Liver (tissue), 8 donors: ENCODE measurements at regions not wholly inside any gene's neighbourhood (a gene's known extent, or its start where the extent isn't known, plus 50 kb on each side); places are given as distances from the start of the nearest gene placed in this dataset.

Experiments
- DNase-seq: peaks from one replicate; pipeline ENCODE4 v3.0.0-alpha.2; 2017; ENCODE audit warnings: low spot score
- H3K27ac ChIP-seq, 2 donors: one replicate each; pipeline ENCODE4 v1.7.0; 2013; ENCODE audit warnings: inconsistent platforms in 2 of 2, low read length in 2 of 2, control low read depth in 1 of 2, low read depth in 1 of 2, mild to moderate bottlenecking in 1 of 2
- H3K27me3 ChIP-seq, 4 donors: one replicate each; pipeline versions ENCODE4 v1.6.1 to v1.7.0; 2013; ENCODE audit warnings: low read length in 3 of 4, inconsistent platforms in 1 of 4, mild to moderate bottlenecking in 1 of 4, moderate library complexity in 1 of 4; ENCODE audit not compliant: control insufficient read depth in 4 of 4, insufficient read depth in 4 of 4
- H3K36me3 ChIP-seq, 4 donors: one replicate each; pipeline versions ENCODE4 v1.6.1 to v1.7.0; 2013; ENCODE audit warnings: low read length in 3 of 4, mild to moderate bottlenecking in 3 of 4, low read depth in 1 of 4, moderate library complexity in 1 of 4; ENCODE audit not compliant: control insufficient read depth in 4 of 4, insufficient read depth in 3 of 4
- H3K4me1 ChIP-seq, 4 donors: one replicate each; pipeline versions ENCODE4 v1.6.1 to v1.7.0; 2013; ENCODE audit warnings: low read length in 3 of 4, mild to moderate bottlenecking in 3 of 4, moderate library complexity in 1 of 4; ENCODE audit not compliant: control insufficient read depth in 4 of 4, insufficient read depth in 4 of 4
- H3K4me3 ChIP-seq, 3 donors: one replicate each; pipeline versions ENCODE4 v1.6.1 to v1.7.0; 2013; ENCODE audit warnings: low read length in 3 of 3, control low read depth in 1 of 3, low read depth in 1 of 3, mild to moderate bottlenecking in 1 of 3
- H3K9ac ChIP-seq, 2 donors: one replicate each; pipeline ENCODE4 v1.7.0; 2013; ENCODE audit warnings: low read length in 2 of 2, mild to moderate bottlenecking in 2 of 2, moderate library complexity in 2 of 2, control low read depth in 1 of 2, low read depth in 1 of 2
- H3K9me3 ChIP-seq, 4 donors: one replicate each; pipeline versions ENCODE4 v1.6.1 to v1.7.0; 2013; ENCODE audit warnings: low read length in 3 of 4; ENCODE audit not compliant: control insufficient read depth in 4 of 4
- EGR1 ChIP-seq, 2 donors: IDR thresholded peaks; 2 replicates each; pipeline ENCODE4 v1.6.1; 2016 to 2018; ENCODE audit warnings: antibody characterized with exemption in 2 of 2, low read depth in 2 of 2
- FOXA1 ChIP-seq: IDR thresholded peaks from 2 replicates; pipeline ENCODE4 v1.6.1; 2016; ENCODE audit warnings: antibody characterized with exemption
- FOXA2 ChIP-seq: IDR thresholded peaks from 2 replicates; pipeline ENCODE4 v1.6.1; 2016; ENCODE audit warnings: antibody characterized with exemption
- GABPA ChIP-seq, 2 donors: IDR thresholded peaks in 1 of 2; conservative IDR thresholded peaks in 1 of 2; 2 replicates each; pipeline ENCODE4 v1.6.1; 2016; ENCODE audit warnings: antibody characterized with exemption in 2 of 2, mild to moderate bottlenecking in 1 of 2, moderate library complexity in 1 of 2
- HNF4A ChIP-seq, 2 donors: conservative IDR thresholded peaks; 2 replicates each; pipeline ENCODE4 v1.6.1; 2016; ENCODE audit warnings: antibody characterized with exemption in 2 of 2, mild to moderate bottlenecking in 2 of 2
- HNF4G ChIP-seq: IDR thresholded peaks from 2 replicates; pipeline ENCODE4 v1.6.1; 2016; ENCODE audit warnings: antibody characterized with exemption
- JUND ChIP-seq, 2 donors: IDR thresholded peaks; 2 replicates each; pipeline ENCODE4 v1.6.1; 2016; ENCODE audit warnings: antibody characterized with exemption in 2 of 2
- RAD21 ChIP-seq, 2 donors: IDR thresholded peaks; 2 replicates each; pipeline ENCODE4 v1.6.1; 2016; ENCODE audit warnings: antibody characterized with exemption in 2 of 2, mild to moderate bottlenecking in 2 of 2
- RXRA ChIP-seq, 2 donors: IDR thresholded peaks; 2 replicates each; pipeline ENCODE4 v1.6.1; 2017 to 2018; ENCODE audit warnings: antibody characterized with exemption in 2 of 2, mild to moderate bottlenecking in 1 of 2
- SP1 ChIP-seq: IDR thresholded peaks from 2 replicates; pipeline ENCODE4 v1.6.1; 2018; ENCODE audit warnings: antibody characterized with exemption, mild to moderate bottlenecking
- TAF1 ChIP-seq: conservative IDR thresholded peaks from 2 replicates; pipeline ENCODE4 v1.6.1; 2016; ENCODE audit warnings: antibody characterized with exemption, mild to moderate bottlenecking
- WGBS: extraction: QIAGEN DNeasy Blood & Tissue Kit; methylation state at CpG from one replicate; pipeline ENCODE4 v1.1.7; 2013; 5-methylcytosine and 5-hydroxymethylcytosine counted together
- TF ChIP-seq, protein P1 (sequence below): fragments of 150-350 bp; IDR thresholded peaks from 2 replicates; pipeline ENCODE4 v1.5.1; 2017; ENCODE audit warnings: improper control_type of control experiment, low read depth, low read length; ENCODE audit not compliant: missing input control
- TF ChIP-seq, protein P2 (sequence below): IDR thresholded peaks from 2 replicates; pipeline ENCODE4 v1.6.1; 2016; ENCODE audit warnings: antibody characterized with exemption
- TF ChIP-seq, protein P3 (sequence below): IDR thresholded peaks from 2 replicates; pipeline ENCODE4 v1.6.1; 2016; ENCODE audit warnings: antibody characterized with exemption
- TF ChIP-seq, protein P4 (sequence below): IDR thresholded peaks from 2 replicates; pipeline ENCODE4 v1.6.1; 2016; ENCODE audit warnings: antibody characterized with exemption, mild to moderate bottlenecking
- TF ChIP-seq, protein P5 (sequence below): IDR thresholded peaks from 2 replicates; pipeline ENCODE4 v1.6.1; 2016; ENCODE audit warnings: antibody characterized with exemption
- donor health status: healthy.
- donor health status: healthy.
- donor health status: healthy.
- donor health status: healthy.
- donor health status: healthy.

DNA sequence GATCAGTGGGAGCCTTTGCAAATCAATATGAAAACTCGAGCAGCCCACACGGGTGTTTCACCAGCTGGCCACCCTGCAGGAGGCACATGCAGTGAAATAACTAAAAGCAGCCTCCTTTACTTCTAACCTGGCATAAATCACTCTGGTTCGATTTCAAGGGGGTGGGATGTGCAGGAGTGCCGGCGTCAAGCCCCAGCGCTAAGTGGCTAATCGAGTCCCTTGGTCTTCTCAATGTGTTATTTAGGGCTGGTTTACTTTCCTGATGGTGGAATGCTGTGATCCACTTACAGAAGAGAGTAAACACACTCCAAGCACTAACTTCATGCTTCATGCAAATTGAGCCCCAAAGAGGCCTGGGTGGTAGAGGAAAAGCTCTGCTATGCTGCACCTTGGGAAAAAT, 109.4 kb downstream of the TMEM174 start:
- WGBS: 39% methylated on average over 7 of the region's 7 CpGs

More for the DNA sequence above, 109.4 kb downstream of the TMEM174 start:
- TF ChIP-seq GABPA (IDR thresholded peaks at IDR 0.05 in 1 of 2, conservative IDR thresholded peaks at IDR 0.05 in 1 of 2): no peak
- TF ChIP-seq TAF1: no peak
- TF ChIP-seq, protein P1, sequence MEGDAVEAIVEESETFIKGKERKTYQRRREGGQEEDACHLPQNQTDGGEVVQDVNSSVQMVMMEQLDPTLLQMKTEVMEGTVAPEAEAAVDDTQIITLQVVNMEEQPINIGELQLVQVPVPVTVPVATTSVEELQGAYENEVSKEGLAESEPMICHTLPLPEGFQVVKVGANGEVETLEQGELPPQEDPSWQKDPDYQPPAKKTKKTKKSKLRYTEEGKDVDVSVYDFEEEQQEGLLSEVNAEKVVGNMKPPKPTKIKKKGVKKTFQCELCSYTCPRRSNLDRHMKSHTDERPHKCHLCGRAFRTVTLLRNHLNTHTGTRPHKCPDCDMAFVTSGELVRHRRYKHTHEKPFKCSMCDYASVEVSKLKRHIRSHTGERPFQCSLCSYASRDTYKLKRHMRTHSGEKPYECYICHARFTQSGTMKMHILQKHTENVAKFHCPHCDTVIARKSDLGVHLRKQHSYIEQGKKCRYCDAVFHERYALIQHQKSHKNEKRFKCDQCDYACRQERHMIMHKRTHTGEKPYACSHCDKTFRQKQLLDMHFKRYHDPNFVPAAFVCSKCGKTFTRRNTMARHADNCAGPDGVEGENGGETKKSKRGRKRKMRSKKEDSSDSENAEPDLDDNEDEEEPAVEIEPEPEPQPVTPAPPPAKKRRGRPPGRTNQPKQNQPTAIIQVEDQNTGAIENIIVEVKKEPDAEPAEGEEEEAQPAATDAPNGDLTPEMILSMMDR: no peak
- TF ChIP-seq, protein P2, sequence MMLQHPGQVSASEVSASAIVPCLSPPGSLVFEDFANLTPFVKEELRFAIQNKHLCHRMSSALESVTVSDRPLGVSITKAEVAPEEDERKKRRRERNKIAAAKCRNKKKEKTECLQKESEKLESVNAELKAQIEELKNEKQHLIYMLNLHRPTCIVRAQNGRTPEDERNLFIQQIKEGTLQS: no peak
- no peak for TF ChIP-seq FOXA2
- TF ChIP-seq, protein P3, sequence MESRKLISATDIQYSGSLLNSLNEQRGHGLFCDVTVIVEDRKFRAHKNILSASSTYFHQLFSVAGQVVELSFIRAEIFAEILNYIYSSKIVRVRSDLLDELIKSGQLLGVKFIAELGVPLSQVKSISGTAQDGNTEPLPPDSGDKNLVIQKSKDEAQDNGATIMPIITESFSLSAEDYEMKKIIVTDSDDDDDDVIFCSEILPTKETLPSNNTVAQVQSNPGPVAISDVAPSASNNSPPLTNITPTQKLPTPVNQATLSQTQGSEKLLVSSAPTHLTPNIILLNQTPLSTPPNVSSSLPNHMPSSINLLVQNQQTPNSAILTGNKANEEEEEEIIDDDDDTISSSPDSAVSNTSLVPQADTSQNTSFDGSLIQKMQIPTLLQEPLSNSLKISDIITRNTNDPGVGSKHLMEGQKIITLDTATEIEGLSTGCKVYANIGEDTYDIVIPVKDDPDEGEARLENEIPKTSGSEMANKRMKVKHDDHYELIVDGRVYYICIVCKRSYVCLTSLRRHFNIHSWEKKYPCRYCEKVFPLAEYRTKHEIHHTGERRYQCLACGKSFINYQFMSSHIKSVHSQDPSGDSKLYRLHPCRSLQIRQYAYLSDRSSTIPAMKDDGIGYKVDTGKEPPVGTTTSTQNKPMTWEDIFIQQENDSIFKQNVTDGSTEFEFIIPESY: no peak
- TF ChIP-seq RAD21 (IDR thresholded peaks at IDR 0.05): no peak
- TF ChIP-seq, protein P4, sequence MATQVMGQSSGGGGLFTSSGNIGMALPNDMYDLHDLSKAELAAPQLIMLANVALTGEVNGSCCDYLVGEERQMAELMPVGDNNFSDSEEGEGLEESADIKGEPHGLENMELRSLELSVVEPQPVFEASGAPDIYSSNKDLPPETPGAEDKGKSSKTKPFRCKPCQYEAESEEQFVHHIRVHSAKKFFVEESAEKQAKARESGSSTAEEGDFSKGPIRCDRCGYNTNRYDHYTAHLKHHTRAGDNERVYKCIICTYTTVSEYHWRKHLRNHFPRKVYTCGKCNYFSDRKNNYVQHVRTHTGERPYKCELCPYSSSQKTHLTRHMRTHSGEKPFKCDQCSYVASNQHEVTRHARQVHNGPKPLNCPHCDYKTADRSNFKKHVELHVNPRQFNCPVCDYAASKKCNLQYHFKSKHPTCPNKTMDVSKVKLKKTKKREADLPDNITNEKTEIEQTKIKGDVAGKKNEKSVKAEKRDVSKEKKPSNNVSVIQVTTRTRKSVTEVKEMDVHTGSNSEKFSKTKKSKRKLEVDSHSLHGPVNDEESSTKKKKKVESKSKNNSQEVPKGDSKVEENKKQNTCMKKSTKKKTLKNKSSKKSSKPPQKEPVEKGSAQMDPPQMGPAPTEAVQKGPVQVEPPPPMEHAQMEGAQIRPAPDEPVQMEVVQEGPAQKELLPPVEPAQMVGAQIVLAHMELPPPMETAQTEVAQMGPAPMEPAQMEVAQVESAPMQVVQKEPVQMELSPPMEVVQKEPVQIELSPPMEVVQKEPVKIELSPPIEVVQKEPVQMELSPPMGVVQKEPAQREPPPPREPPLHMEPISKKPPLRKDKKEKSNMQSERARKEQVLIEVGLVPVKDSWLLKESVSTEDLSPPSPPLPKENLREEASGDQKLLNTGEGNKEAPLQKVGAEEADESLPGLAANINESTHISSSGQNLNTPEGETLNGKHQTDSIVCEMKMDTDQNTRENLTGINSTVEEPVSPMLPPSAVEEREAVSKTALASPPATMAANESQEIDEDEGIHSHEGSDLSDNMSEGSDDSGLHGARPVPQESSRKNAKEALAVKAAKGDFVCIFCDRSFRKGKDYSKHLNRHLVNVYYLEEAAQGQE: no peak
- TF ChIP-seq, protein P5, sequence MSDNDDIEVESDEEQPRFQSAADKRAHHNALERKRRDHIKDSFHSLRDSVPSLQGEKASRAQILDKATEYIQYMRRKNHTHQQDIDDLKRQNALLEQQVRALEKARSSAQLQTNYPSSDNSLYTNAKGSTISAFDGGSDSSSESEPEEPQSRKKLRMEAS: no peak
- TF ChIP-seq SP1: no peak
- TF ChIP-seq EGR1 (IDR thresholded peaks at IDR 0.05; ENCODE audit: low read depth in 2 of 2): no peak
- TF ChIP-seq JUND (IDR thresholded peaks at IDR 0.05): no peak
- TF ChIP-seq RXRA (IDR thresholded peaks at IDR 0.05): no peak
- no peak for TF ChIP-seq FOXA1
- TF ChIP-seq HNF4G: no peak
- no peak for TF ChIP-seq HNF4A (conservative IDR thresholded peaks at IDR 0.05)
- Histone ChIP-seq H3K27me3 (peaks cover 0 to 6% (median 1%) of the 10 kb centered on the region in 4 donors), H3K4me3 (no peak overlapping the region), H3K9ac (no peak overlapping the region), H3K27ac (no peak overlapping the region), H3K36me3 (no peaks in the 10 kb centered on the region), H3K4me1 (no peaks in the 10 kb centered on the region), H3K9me3 (peaks cover 0 to 6% (median 0%) of the 10 kb centered on the region in 4 donors)
- DNase-seq: no peak
